Liver (tissue), 8 donors: ENCODE measurements at regions not wholly inside any gene's neighbourhood (a gene's known extent, or its start where the extent isn't known, plus 50 kb on each side); places are given as distances from the start of the nearest gene placed in this dataset.

Experiments
- DNase-seq: peaks from one replicate; pipeline ENCODE4 v3.0.0-alpha.2; 2017; ENCODE audit warnings: low spot score
- H3K27ac ChIP-seq, 2 donors: one replicate each; pipeline ENCODE4 v1.7.0; 2013; ENCODE audit warnings: inconsistent platforms in 2 of 2, low read length in 2 of 2, control low read depth in 1 of 2, low read depth in 1 of 2, mild to moderate bottlenecking in 1 of 2
- H3K27me3 ChIP-seq, 4 donors: one replicate each; pipeline versions ENCODE4 v1.6.1 to v1.7.0; 2013; ENCODE audit warnings: low read length in 3 of 4, inconsistent platforms in 1 of 4, mild to moderate bottlenecking in 1 of 4, moderate library complexity in 1 of 4; ENCODE audit not compliant: control insufficient read depth in 4 of 4, insufficient read depth in 4 of 4
- H3K36me3 ChIP-seq, 4 donors: one replicate each; pipeline versions ENCODE4 v1.6.1 to v1.7.0; 2013; ENCODE audit warnings: low read length in 3 of 4, mild to moderate bottlenecking in 3 of 4, low read depth in 1 of 4, moderate library complexity in 1 of 4; ENCODE audit not compliant: control insufficient read depth in 4 of 4, insufficient read depth in 3 of 4
- H3K4me1 ChIP-seq, 4 donors: one replicate each; pipeline versions ENCODE4 v1.6.1 to v1.7.0; 2013; ENCODE audit warnings: low read length in 3 of 4, mild to moderate bottlenecking in 3 of 4, moderate library complexity in 1 of 4; ENCODE audit not compliant: control insufficient read depth in 4 of 4, insufficient read depth in 4 of 4
- H3K4me3 ChIP-seq, 3 donors: one replicate each; pipeline versions ENCODE4 v1.6.1 to v1.7.0; 2013; ENCODE audit warnings: low read length in 3 of 3, control low read depth in 1 of 3, low read depth in 1 of 3, mild to moderate bottlenecking in 1 of 3
- H3K9ac ChIP-seq, 2 donors: one replicate each; pipeline ENCODE4 v1.7.0; 2013; ENCODE audit warnings: low read length in 2 of 2, mild to moderate bottlenecking in 2 of 2, moderate library complexity in 2 of 2, control low read depth in 1 of 2, low read depth in 1 of 2
- H3K9me3 ChIP-seq, 4 donors: one replicate each; pipeline versions ENCODE4 v1.6.1 to v1.7.0; 2013; ENCODE audit warnings: low read length in 3 of 4; ENCODE audit not compliant: control insufficient read depth in 4 of 4
- ATF3 ChIP-seq: IDR thresholded peaks from 2 replicates; pipeline ENCODE4 v1.6.1; 2016; ENCODE audit warnings: antibody characterized with exemption
- CTCF ChIP-seq: fragments of 150-350 bp; IDR thresholded peaks from 2 replicates; pipeline ENCODE4 v1.5.1; 2017; ENCODE audit warnings: improper control_type of control experiment, low read depth, low read length; ENCODE audit not compliant: missing input control
- EGR1 ChIP-seq, 2 donors: IDR thresholded peaks; 2 replicates each; pipeline ENCODE4 v1.6.1; 2016 to 2018; ENCODE audit warnings: antibody characterized with exemption in 2 of 2, low read depth in 2 of 2
- FOXA1 ChIP-seq: IDR thresholded peaks from 2 replicates; pipeline ENCODE4 v1.6.1; 2016; ENCODE audit warnings: antibody characterized with exemption
- FOXA2 ChIP-seq: IDR thresholded peaks from 2 replicates; pipeline ENCODE4 v1.6.1; 2016; ENCODE audit warnings: antibody characterized with exemption
- GABPA ChIP-seq, 2 donors: IDR thresholded peaks in 1 of 2; conservative IDR thresholded peaks in 1 of 2; 2 replicates each; pipeline ENCODE4 v1.6.1; 2016; ENCODE audit warnings: antibody characterized with exemption in 2 of 2, mild to moderate bottlenecking in 1 of 2, moderate library complexity in 1 of 2
- HNF4A ChIP-seq, 2 donors: conservative IDR thresholded peaks; 2 replicates each; pipeline ENCODE4 v1.6.1; 2016; ENCODE audit warnings: antibody characterized with exemption in 2 of 2, mild to moderate bottlenecking in 2 of 2
- HNF4G ChIP-seq: IDR thresholded peaks from 2 replicates; pipeline ENCODE4 v1.6.1; 2016; ENCODE audit warnings: antibody characterized with exemption
- JUND ChIP-seq, 2 donors: IDR thresholded peaks; 2 replicates each; pipeline ENCODE4 v1.6.1; 2016; ENCODE audit warnings: antibody characterized with exemption in 2 of 2
- MAX ChIP-seq: IDR thresholded peaks from 2 replicates; pipeline ENCODE4 v1.6.1; 2016; ENCODE audit warnings: antibody characterized with exemption
- NR2F2 ChIP-seq: IDR thresholded peaks from 2 replicates; pipeline ENCODE4 v1.6.1; 2016; ENCODE audit warnings: antibody characterized with exemption
- RAD21 ChIP-seq, 2 donors: IDR thresholded peaks; 2 replicates each; pipeline ENCODE4 v1.6.1; 2016; ENCODE audit warnings: antibody characterized with exemption in 2 of 2, mild to moderate bottlenecking in 2 of 2
- RXRA ChIP-seq, 2 donors: IDR thresholded peaks; 2 replicates each; pipeline ENCODE4 v1.6.1; 2017 to 2018; ENCODE audit warnings: antibody characterized with exemption in 2 of 2, mild to moderate bottlenecking in 1 of 2
- SP1 ChIP-seq: IDR thresholded peaks from 2 replicates; pipeline ENCODE4 v1.6.1; 2018; ENCODE audit warnings: antibody characterized with exemption, mild to moderate bottlenecking
- TAF1 ChIP-seq: conservative IDR thresholded peaks from 2 replicates; pipeline ENCODE4 v1.6.1; 2016; ENCODE audit warnings: antibody characterized with exemption, mild to moderate bottlenecking
- YY1 ChIP-seq: IDR thresholded peaks from 2 replicates; pipeline ENCODE4 v1.6.1; 2016; ENCODE audit warnings: antibody characterized with exemption, mild to moderate bottlenecking
- ZBTB33 ChIP-seq: IDR thresholded peaks from 2 replicates; pipeline ENCODE4 v1.6.1; 2016; ENCODE audit warnings: antibody characterized with exemption
- WGBS: extraction: QIAGEN DNeasy Blood & Tissue Kit; methylation state at CpG from one replicate; pipeline ENCODE4 v1.1.7; 2013; 5-methylcytosine and 5-hydroxymethylcytosine counted together
- donor health status: healthy.
- donor health status: healthy.
- donor health status: healthy.
- donor health status: healthy.
- donor health status: healthy.

- Histone ChIP-seq H3K27ac (no peak overlapping the region), H3K4me3 (no peak overlapping the region), H3K9me3 (no peaks in the 10 kb centered on the region), H3K36me3 (no peaks in the 10 kb centered on the region), H3K4me1 (no peaks in the 10 kb centered on the region), H3K27me3 (no peaks in the 10 kb centered on the region), H3K9ac (no peak overlapping the region)
- TF ChIP-seq FOXA2: no peak
- no peak for TF ChIP-seq GABPA (IDR thresholded peaks at IDR 0.05 in 1 of 2, conservative IDR thresholded peaks at IDR 0.05 in 1 of 2)
- no peak for TF ChIP-seq RAD21 (IDR thresholded peaks at IDR 0.05)
- TF ChIP-seq FOXA1: no peak
- TF ChIP-seq NR2F2: no peak
- no peak for TF ChIP-seq SP1
- no peak for TF ChIP-seq EGR1 (IDR thresholded peaks at IDR 0.05; ENCODE audit: low read depth in 2 of 2)
- no peak for TF ChIP-seq ZBTB33
- TF ChIP-seq RXRA (IDR thresholded peaks at IDR 0.05): no peak
- TF ChIP-seq TAF1: no peak
- DNase-seq: no peak
- WGBS: 96% methylated on average over 1 of the region's 1 CpG
Measured at GRCh38 chr5:68915079-68915478, 178.7 kb upstream of the SLC30A5 start.

- no peak for TF ChIP-seq FOXA2
- no peak for TF ChIP-seq HNF4A (conservative IDR thresholded peaks at IDR 0.05)
- no peak for TF ChIP-seq MAX
- no peak for TF ChIP-seq SP1
- no peak for TF ChIP-seq RXRA (IDR thresholded peaks at IDR 0.05)
- no peak for TF ChIP-seq TAF1
- no peak for TF ChIP-seq CTCF
- no peak for TF ChIP-seq FOXA1
- TF ChIP-seq JUND (IDR thresholded peaks at IDR 0.05): no peak
- TF ChIP-seq HNF4G: no peak
- no peak for DNase-seq
- Histone ChIP-seq H3K27ac (no peak overlapping the region), H3K9ac (no peak overlapping the region), H3K4me3 (no peak overlapping the region), H3K4me1 (no peaks in the 10 kb centered on the region), H3K36me3 (no peaks in the 10 kb centered on the region), H3K9me3 (no peaks in the 10 kb centered on the region), H3K27me3 (no peaks in the 10 kb centered on the region)
- 91% methylated on average over 4 of the region's 4 CpGs for WGBS
Measured at GRCh38 chr5:68918306-68918705, 175.5 kb upstream of the SLC30A5 start.

GRCh38 chr5:68919988-68920490, 173.8 kb upstream of the SLC30A5 start:
- Histone ChIP-seq H3K4me1 (peaks cover 0 to 4% (median 2%) of the 10 kb centered on the region in 4 donors), H3K9ac (no peak overlapping the region), H3K4me3 (no peak overlapping the region), H3K9me3 (no peaks in the 10 kb centered on the region), H3K36me3 (no peaks in the 10 kb centered on the region), H3K27me3 (no peaks in the 10 kb centered on the region), H3K27ac (no peak overlapping the region)
- WGBS: 76% methylated on average over 3 of the region's 3 CpGs
- DNase-seq: no peak
- no peak for TF ChIP-seq JUND (IDR thresholded peaks at IDR 0.05)
- no peak for TF ChIP-seq YY1
- TF ChIP-seq RAD21 (IDR thresholded peaks at IDR 0.05): no peak
- TF ChIP-seq SP1: no peak
- TF ChIP-seq FOXA2: no peak
- no peak for TF ChIP-seq HNF4G
- no peak for TF ChIP-seq NR2F2
- no peak for TF ChIP-seq ZBTB33
- no peak for TF ChIP-seq MAX
- no peak for TF ChIP-seq CTCF
- TF ChIP-seq ATF3: no peak
